HG03108 (cell line): ENCODE measurements at regions not wholly inside any gene's neighbourhood (a gene's known extent, or its start where the extent isn't known, plus 50 kb on each side); places are given as distances from the start of the nearest gene placed in this dataset.
A peak's percentile ranks its signal among the peaks of the same experiment; 100 is the strongest.

Experiments used
- ATAC-seq: cut with Tn5 transposase; IDR thresholded peaks from one replicate; pipeline ENCODE4 v1.9.1; 2021; ENCODE audit warnings: moderate library complexity; ENCODE audit not compliant: unreplicated experiment

- ATAC-seq, result no peak
Measured at GRCh38 chr10:92747066-92747465, 57.3 kb downstream of the HHEX start.

GRCh38 chr10:92747600-92747999 is 57.8 kb downstream of the HHEX start:
- no peak for ATAC-seq

DNA sequence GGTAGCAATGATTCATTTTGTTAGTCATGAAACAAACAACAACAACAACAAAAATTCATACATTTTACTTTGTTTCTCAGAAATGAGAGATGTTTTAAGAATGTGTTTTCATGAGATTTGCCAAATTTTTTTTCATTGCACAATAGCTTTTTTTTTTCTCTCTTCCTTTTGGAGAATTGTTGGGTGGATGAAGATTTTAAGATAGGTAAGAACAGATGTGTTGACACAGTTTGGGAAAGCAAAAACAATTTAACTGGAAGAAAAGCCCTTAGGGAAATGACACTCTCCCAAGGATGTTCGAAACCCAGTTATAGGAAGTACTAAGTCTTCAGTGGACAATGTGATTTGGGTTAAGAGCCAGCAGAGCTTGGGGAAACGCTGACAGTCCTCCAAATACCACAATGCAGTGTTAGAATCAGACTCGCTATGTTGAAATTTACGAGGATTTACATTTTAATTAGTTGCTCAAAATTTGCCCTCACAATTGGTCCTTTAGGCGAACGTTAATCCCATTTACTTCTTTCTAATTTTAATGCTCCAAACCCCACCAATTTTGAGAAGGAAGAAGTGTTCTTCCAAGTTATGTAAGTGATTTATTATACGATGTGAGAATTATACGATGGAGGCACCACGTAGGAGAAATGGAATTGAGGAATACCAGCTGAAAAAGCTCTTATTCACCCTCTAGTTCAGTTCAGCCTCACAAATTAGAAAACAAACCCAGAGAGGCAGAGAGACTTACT is 61.2 kb downstream of the HHEX start:
- ATAC-seq, result no peak

DNA sequence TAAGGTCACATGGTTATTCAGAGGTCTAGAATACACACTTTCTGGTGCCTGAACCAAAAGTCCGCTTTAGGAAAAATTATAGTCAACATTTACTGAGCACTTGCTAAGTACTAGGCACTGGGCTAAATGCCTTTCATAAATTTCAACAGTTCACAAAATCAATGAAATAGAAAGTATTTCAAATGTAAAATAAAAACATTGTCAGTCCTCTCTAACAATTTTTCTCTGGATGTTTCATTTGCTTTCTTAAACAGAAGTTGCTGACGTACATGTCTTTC is 61.7 kb downstream of the HHEX start:
- no peak for ATAC-seq

GRCh38 chr10:92751827-92752226 is 62.1 kb downstream of the HHEX start:
- no peak for ATAC-seq

- ATAC-seq, result no peak
Measured at GRCh38 chr10:92753865-92754264, 64.1 kb downstream of the HHEX start.

- ATAC-seq, result no peak
Measured at GRCh38 chr10:92755725-92756124, 66.0 kb downstream of the HHEX start.

DNA sequence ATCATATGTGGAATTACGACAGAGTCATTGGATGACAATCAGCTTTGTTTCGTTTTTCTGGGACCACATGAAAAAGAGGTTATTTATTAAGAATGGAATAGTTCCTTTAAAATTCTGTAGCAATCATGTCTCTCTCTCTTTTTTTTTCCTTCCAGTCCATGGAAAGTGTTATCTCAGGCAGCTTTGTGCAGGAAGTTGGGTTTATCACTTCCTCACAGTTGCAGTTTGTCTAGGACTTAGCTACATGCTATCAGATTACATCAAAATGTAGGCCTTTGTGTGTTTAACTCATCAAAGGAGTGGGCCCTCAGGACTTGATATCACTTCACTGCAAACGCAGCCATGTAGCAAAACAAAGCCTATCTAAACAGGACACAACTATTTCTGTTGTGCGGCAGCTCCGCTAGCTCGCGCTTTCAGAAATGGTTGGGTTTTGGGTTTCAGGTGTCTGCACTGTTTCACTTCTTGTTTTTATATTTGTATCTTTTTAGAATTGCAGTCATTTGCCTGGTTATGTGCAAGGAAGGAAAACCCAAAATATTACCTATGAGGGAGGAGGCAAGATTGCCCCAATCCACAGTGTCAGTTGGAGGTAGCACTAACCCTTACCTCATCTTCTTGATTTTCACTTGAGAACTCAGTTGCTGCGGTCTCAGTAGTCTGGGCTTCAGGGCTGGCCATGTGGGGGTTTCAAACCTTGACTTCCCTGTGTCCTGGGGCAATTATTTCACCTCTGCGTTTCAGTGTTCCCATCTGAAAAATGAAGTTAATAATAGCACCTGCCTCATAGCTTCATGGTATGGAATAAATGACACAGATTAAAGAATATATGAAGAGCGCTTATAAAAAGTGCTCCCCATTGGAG is 66.7 kb downstream of the HHEX start:
- ATAC-seq, result peak; percentile 72

- peak; percentile 72 for ATAC-seq
Measured at GRCh38 chr10:92757066-92757710, 67.4 kb downstream of the HHEX start.

DNA sequence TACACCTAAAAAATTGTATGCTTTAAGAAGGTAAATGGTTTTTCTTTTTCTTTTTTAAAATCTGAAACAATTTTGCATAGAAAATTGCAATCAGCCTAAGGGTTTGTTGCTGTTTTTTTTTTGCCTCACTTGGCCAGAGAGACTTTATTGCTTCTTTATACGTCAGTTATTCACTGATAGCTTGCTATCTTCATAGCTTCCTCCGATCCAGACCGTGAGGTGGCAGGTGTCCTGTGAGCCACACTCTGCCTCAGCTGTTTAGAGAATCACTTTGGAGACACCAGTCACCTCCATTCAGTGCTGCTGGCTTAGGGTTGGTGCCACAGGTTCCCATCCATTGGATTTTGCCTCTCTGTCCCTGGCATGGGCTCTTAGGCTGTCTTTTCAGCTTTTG is 68.0 kb downstream of the HHEX start:
- no peak for ATAC-seq

DNA sequence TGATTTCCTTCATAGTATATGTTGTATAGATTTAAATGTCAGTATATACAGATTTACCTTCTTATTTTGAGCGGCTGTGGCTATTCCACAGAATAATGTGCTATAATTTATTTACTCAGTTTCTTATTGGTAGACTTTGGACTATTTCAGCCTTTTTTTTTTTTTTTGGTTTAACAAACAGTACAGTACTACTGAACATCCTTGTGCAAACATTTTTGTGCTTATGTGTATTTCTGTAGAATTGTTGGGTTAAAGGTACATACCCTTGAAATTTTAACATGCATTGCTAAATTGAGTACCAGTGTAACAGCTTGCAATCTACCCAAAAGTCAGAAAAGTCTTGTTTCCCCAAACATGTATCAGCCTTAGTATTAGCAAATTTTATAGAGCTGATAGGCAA is 68.8 kb downstream of the HHEX start:
- ATAC-seq, result no peak

- ATAC-seq, result no peak
Measured at GRCh38 chr10:92760609-92761008, 70.9 kb downstream of the HHEX start.

DNA sequence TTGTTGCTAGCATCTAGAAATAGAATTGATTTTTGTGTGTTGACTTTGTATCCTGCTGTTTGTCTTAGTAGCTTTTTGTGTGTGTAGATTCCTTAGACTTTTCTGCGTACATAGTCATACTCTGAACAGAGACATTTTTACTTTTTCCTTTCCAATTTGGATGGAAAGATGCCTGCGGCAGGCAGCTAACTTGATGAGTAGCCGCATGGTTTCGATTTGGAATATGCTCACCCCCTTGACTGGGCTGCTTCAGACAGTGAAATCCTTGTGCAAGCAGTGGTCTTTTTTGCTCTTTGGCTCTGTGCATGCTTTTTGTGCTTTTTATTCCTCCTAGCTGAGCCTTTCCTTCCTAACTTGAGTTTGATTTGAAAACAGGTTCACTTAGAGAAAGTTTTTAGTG is 71.8 kb downstream of the HHEX start:
- no peak for ATAC-seq

DNA sequence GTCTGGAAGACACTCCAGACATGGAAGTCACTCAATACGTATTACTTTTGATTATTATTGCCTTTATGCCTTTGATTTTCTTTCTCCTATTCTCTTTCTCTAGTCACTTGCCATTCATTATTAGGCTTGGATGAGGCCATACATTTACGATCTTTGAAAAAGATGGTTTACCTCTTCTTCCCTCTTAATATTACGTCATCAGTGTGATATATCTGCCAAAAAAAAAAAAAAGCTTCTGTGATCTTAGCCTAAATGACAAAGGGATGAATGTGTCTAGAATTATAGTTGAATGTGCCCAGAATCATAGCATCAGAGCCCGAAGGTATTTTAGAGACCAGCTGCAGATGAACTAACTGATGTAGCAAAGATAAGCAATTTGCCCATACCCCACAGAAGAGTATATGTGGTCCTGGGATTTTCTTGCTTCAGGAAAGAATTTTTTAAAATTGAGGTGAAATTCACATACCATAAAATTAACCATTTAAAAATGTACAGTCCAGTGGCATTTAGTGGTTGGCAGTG is 73.9 kb downstream of the HHEX start:
- ATAC-seq, result no peak

- no peak for ATAC-seq
Measured at GRCh38 chr10:92766451-92766850, 76.7 kb downstream of the HHEX start.

DNA sequence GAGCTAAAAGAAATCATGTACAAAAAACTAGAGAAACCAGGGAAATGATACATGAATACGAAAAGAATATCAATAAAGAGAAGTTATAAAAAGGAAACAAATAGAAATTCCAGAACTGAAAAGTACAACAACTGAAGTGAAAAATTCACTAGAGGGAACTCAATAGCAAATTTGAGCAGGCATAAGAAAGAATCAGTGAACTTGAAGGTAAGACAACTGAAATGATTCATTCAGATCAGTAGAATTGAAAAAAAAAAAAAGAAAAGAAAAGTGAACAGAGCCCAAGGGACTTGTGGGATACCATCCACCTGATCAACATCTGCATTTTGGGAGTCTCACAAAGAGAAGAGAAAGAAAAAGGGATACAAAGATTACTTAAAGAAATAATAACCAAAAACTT is 78.3 kb downstream of the HHEX start:
- no peak for ATAC-seq

DNA sequence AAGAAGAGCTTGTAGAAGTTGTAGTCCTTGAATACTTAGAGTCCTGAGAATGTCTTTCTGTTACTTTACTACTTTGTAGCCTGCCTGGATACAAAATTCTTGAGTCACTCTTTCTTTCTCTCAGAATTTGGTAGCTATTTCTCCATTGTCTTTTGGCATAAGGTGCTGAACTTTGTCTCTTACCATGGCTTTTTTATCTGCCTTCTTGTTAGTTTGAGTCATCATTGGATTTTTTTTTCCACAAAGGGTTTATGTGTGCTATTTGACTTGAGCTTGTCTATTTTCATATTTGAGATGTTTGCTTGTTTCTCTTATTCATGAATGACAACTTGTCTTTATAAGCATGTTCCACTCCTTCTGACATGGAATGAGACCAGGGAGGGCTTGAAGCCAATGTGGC is 74.5 kb upstream of the EXOC6 start:
- ATAC-seq, result no peak

DNA sequence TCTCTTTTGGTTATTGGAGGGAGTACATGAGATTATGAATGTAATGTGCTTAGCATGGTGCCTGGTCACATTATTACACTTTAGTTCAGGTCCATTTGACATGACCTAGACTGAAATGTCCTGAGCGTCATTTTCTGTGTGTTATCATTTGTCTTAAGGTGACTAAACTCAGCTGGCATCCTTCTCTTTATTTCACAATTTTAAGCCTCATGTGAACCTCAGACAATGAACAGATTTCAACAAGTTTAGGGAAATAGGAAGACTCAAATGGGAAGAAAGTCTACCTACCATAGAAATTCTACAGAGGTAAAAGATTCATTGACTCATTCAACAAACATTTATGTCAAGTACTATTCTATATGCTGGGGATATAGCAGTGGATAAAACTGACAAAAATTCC is 70.2 kb upstream of the EXOC6 start:
- ATAC-seq, result no peak

DNA sequence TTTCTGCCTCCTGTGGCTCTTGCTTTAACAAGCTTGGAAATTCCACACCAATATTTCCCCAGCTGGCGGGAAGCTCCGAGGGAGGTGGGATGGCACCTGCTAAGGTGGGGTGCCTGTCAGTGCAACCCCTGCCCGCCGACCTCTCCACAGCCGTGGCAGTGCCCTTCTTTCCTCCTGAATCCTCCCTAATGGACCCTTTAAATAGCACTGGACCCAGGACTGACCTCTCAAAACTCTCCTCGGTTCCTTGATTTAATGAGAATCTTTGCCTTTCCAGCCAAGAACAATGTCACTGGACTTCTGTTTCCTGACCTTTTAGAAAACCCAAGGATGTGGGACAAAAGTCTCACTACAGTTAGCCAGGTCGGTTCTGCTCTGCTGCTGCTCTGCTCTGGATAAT is 63.2 kb upstream of the EXOC6 start:
- ATAC-seq, result no peak

- ATAC-seq, result no peak
Measured at GRCh38 chr10:92787557-92788152, 60.7 kb upstream of the EXOC6 start.

- no peak for ATAC-seq
Measured at GRCh38 chr10:92789067-92789466, 59.3 kb upstream of the EXOC6 start.

DNA sequence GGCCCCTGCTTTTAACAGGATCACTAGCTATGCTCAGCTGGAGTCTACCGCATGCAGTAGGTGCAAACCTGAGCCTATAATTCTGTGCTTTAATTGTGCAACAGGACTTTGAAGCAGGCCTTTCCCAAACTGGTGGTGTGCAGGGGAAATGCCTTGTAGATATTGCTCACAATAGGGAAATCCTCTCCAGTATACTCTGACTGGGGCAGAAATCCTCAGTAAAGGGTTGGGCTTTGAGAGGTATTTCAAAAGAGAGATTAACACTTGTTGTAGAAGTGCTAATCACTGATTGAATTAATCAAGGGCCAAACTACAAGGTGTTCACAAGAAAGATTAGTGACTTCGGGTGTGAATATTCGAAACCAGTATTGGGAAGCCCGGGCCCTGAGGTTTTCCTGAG is 58.5 kb upstream of the EXOC6 start:
- no peak for ATAC-seq
